AG09319 (cell line): ENCODE measurements at regions not wholly inside any gene's neighbourhood (a gene's known extent, or its start where the extent isn't known, plus 50 kb on each side); places are given as distances from the start of the nearest gene placed in this dataset.
A peak's percentile ranks its signal among the peaks of the same experiment; 100 is the strongest.

Source experiments
- DNase-seq: peaks from one replicate; pipeline ENCODE4 v3.0.0-alpha.2; 2010; ENCODE audit warnings: low read depth; ENCODE audit errors: extremely low read depth
- TF ChIP-seq, protein P1 (sequence below): IDR thresholded peaks from 2 replicates; pipeline ENCODE4 v1.5.1; 2011; ENCODE audit warnings: low read depth, mild to moderate bottlenecking, inconsistent platforms, low read length, moderate library complexity

- TF ChIP-seq, protein P1, sequence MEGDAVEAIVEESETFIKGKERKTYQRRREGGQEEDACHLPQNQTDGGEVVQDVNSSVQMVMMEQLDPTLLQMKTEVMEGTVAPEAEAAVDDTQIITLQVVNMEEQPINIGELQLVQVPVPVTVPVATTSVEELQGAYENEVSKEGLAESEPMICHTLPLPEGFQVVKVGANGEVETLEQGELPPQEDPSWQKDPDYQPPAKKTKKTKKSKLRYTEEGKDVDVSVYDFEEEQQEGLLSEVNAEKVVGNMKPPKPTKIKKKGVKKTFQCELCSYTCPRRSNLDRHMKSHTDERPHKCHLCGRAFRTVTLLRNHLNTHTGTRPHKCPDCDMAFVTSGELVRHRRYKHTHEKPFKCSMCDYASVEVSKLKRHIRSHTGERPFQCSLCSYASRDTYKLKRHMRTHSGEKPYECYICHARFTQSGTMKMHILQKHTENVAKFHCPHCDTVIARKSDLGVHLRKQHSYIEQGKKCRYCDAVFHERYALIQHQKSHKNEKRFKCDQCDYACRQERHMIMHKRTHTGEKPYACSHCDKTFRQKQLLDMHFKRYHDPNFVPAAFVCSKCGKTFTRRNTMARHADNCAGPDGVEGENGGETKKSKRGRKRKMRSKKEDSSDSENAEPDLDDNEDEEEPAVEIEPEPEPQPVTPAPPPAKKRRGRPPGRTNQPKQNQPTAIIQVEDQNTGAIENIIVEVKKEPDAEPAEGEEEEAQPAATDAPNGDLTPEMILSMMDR = no peak
- no peak for DNase-seq
Measured at GRCh38 chr3:155029941-155030340, 50.2 kb upstream of the MME start.

DNA sequence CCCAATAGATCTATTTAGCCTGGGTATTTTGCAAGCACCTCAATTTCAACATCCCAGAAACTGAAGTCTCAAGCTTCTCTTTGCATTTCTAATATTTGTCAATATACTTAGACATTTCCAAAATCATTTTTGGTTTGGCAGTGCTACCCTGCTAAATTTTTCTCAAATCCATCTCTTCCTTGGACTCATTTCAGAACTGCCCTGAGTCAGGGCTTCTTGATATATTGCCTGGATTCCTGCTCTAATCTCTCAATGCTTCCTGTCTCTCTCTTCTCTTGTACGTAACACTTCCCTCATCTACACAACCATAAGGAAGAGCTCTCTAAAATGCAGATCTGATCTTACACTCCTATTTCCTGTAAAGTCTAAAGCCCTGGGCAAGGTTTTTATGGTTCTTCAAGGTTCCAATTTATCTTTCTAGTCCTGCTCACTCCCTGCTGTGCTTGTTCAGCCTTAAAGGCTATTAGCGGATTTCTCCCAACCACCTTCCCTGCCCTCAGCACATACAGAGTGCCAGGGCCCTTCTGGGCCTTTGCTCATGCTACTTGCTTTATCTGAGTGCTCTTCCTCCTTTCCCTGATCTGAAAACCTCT is 53.0 kb upstream of the MME start:
- DNase-seq = peak; percentile 30

DNA sequence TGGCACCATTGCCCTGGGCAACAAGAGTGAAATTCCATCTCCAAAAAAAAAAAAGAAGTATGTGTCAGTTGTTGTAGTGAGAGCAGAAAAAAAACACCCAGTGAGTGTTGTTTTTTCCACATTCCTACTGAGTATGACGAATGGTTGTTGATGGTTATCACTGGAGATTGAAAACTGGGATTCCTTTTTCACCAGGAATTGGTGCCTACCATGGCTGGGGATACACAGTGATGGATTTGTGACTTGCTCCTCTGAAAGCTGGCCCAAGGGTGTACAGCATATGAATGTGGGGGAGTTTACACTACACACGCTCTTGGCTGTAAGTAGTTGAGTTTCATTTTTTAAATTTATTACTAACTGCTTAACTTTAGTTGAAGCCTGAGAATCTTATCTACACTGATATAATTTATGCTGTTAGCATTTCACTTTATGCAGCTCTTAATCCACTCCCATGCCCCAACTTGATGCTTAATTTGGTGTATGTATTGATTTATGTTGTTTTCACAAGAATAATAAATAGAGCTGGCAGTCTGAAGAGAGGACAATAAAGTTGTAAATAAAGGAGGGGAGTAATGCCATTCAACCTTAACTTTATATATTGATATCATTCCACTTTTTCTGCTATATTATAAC is 56.0 kb upstream of the MME start:
- no peak for DNase-seq
- TF ChIP-seq, protein P1 = no peak

More for the DNA sequence above, 53.0 kb upstream of the MME start:
- TF ChIP-seq, protein P1 = no peak

DNA sequence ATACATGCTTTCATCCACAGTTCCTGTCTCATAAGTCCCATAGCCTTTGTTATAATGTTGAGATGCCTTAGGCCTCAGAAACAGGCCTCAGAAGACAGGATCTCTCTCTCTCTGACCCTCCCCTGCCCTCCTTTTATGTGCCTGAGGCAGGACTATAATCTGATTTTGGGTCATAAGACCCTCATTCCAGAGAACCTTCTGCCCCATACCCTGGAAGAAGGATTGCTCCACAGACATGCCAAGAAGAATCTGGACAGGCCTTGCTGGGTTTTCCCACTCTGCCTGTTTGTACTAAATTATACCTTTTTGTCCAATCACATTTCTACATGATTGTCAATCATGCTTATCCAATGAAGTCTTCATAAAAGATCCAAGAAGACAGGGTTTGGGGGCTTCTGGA is 57.2 kb upstream of the MME start:
- no peak for DNase-seq
- TF ChIP-seq, protein P1 = no peak

GRCh38 chr3:155019575-155019974 is 60.5 kb upstream of the MME start:
- DNase-seq = no peak

DNA sequence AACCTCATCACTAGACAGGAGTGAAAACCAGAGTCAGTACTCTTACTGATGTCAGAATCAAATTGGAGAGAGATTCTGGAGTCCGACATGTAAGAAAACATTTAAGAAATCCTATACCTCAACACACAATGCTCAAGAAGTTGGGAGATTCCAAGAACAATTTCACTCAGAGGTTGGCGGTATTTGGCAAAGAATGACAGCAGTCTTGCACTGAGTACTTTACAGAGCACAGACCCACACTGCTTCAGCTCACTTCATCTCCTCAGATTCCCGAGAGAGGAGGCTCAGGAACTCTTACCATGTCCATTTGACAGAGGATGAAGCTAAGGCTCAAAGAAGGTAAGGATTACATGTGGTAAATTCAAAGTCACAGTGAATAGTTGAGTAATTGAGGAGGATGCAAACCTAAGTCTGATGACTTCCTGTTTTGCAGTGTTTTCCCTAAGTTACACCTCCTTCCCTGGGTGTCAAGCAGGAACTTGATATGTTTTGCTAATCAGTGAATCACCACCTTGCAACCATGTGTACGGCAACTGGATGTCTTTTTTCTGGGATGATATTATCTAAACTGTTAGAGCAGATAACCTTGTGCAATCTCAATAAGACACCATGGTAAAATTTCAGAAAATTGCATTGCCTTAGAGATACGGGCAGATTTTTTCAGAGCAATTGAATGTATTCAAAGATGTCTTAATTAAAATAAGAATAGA is 61.3 kb upstream of the MME start:
- no peak for DNase-seq

More at GRCh38 chr3:155019575-155019974, 60.5 kb upstream of the MME start:
- TF ChIP-seq, protein P1 = no peak

More for the DNA sequence above, 61.3 kb upstream of the MME start:
- TF ChIP-seq, protein P1 = no peak
